GM13977 (cell line): ENCODE measurements at regions not wholly inside any gene's neighbourhood (a gene's known extent, or its start where the extent isn't known, plus 50 kb on each side); places are given as distances from the start of the nearest gene placed in this dataset.

ENCODE experiments used
- DNase-seq: peaks from one replicate; pipeline ENCODE4 v3.0.0; 2012; ENCODE audit warnings: low spot score
- CTCF ChIP-seq: IDR thresholded peaks from 2 replicates; pipeline ENCODE4 v1.5.1; 2012; ENCODE audit warnings: mild to moderate bottlenecking, control low read depth; ENCODE audit not compliant: insufficient read depth; ENCODE audit errors: extremely low read depth, missing control alignments
- in situ Hi-C: fragments of 300-500 bp; cut with MboI; formaldehyde crosslinking; loops from one replicate; pipeline ENCODE4 v1.12.0; 2022; ENCODE audit warnings: low sequenced_read_pairs, low pct_unique_long_range_greater_than_20kb, mixed read lengths, inconsistent platforms; ENCODE audit not compliant: unreplicated experiment

DNA sequence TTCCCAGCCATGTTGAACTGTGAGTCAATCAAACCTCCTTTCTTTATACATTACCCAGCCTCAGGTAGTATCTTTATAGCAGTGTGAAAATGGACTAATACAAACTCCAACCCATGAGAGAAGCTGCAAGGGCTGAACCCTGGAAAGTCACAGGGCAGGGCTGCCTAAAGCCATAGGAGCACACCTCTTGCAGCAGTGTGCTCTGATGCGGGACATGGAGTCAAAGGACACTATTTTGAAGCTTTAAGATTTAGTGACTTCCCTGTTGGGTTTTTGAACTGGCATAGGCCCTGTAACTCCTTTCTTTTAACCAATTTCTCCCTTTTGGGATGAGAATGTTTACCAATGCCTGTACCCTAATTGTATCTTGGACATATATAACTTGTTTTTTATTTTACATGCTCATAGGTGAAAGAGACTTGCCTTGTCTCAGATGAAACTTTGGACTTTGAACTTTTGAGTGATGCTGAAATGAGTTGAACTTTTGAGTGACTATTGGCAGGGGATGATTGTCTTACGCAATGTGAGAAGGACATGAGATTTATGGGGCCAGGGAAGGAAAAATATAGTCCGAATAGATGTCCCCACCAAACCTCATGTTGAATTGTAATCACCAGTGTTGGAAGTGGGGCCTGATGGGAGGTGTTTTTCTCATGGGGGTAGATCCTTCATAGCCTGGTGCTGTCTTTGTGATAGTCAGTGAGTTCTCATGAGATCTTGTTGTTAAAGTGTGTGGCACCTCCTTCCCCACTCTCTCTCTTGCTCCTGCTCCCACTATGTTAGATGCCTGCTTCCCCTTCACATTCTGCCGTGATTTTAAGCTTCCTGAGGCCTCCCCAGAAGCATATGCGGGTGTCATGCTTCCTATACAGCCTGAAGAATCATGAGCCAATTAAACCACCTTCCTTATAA, 159.5 kb upstream of the SPEF2 start:
- no peak for DNase-seq
- no peak for TF ChIP-seq CTCF
- in situ Hi-C loops = no loop called here

DNA sequence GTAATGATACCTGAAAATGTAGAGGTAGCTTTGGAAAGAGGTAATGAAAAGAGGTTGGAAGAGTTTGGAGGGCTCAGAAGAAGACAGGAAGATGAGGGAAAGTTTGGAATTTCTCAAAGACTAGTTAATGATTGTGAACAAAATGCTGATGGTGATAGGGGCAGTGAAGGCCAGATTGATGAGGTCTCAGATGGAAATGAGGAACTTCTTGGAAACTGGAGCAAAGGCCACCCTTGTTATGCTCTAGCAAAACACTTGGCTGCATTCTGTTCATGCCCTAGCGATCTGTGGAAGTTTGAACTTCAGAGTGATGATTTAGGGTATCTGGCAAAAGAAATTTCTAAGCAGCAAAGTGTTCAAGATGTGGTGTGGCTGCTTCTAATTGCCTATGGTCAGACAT, 161.2 kb upstream of the SPEF2 start:
- no peak for TF ChIP-seq CTCF
- no peak for DNase-seq
- in situ Hi-C loops = no loop called here

DNA sequence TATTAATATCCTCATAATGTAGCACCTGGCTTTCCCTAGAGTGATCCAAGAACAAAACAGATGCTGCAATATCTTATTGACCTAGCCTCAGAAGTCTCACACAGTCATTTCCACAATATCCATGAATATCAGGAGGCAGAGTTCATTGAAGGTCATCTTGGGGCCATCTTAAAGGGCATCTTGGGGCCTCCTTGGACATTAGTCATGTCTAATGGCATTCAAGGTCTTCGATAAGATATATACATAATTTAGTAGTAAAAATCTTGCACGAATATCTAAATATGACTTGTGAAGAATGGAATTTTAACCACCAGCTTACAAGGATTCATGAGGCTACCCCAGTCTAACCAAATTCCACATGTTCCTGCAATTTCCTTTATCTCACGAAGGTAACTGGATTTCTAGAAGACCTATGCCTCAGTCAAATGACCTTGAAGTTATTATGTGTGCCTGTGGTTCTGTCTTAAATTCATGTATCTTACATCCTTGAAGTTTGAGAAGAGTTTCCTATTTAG, 163.6 kb upstream of the SPEF2 start:
- in situ Hi-C loops = no loop called here
- no peak for DNase-seq
- no peak for TF ChIP-seq CTCF

DNA sequence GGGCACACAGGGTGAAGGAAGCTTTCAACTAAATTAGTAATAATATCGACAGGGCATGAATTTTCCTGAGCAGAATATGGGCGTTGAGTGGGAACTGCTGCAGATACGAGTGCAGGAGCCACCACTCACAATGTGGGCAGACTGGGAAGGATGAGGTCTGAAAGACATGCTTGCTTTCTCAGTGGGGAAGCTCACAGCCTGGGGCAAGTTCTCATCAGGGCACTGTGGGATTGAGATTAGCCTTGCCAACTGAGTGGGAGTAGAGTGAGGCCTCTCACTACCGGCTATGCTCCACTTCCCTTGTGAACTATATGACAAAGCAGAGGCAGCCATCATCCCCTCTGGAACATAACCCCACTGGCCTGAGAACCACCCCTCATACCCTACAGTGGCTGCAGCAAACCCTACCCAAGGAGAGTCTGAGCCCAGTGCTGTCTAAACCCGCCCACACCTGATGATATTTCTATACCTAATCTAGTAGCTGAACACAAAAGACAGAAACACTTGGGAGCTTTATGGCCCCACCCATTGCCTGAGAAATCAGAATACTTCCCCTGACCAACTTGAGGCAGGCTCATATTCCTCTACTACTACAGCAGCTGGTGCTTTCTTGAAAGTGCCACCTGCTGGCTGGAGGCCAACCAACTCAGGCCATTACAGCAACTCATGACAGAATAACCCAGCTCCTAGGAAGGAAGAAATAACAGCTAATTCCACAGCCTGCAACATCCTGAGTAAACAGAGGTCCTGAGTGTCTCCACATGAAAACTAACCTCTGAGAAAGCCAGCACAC, 173.7 kb upstream of the SPEF2 start:
- in situ Hi-C loops = no loop called here
- TF ChIP-seq CTCF = no peak
- no peak for DNase-seq

DNA sequence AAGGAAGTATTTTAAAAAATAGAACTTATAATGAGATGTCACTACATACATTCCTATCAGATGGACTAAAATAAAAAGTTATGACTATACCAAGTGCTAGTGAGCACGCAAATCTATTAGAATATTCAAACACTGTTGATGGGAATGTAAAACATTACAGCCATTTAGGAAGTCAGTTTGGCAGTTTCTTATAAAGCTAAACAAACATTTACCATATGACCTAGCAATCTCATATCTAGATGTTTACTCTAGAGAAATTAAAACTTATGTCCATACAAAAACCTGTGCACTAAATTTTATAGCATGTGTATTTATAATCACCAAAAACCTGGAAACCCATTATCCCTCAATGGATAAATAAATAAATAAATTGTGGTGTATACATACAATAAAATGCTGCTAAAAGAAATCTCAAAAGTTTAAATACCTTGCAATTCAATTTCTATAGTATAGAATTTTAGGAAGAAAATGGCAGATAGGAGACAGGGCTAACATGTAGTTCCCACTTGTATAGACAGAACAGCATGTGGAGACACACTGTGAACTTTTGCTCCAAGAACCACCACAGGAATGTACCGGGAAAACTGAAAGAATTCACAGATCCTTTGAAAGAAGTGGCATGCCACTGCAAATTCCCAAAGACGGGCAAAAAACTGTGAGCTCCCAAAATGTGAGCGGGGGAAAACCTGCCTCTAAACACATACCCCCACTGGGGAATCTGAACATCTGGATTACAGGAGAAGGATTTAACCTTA, 174.6 kb upstream of the SPEF2 start:
- in situ Hi-C loops = no loop called here
- DNase-seq = no peak
- no peak for TF ChIP-seq CTCF

DNA sequence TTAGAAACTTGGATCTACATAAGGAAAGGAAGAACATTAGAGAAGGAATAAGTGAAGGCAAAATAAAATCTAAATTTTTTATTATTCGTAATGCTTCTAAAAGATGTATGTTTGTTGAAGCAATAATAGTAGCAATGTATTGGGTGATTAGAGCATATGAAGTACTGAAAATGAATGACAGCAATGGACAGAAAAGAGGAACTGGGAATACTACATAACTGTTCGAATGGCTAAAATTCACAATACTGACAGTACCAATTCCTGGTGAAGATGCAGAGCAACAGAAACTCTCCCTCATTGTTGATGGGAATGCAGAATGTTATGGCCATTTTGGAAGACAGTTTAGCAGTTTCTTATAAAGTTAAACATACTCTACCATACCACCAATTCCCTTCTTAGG, 177.3 kb upstream of the SPEF2 start:
- TF ChIP-seq CTCF = no peak

More for the DNA sequence above, 177.3 kb upstream of the SPEF2 start:
- DNase-seq = no peak
- in situ Hi-C loops = no loop called here
